ENCODE measurements at regions not wholly inside any gene's neighbourhood (a gene's known extent, or its start where the extent isn't known, plus 50 kb on each side); places are given as distances from the start of the nearest gene placed in this dataset.
"Not testable (repeated sequence)": the region's sequence is repeated elsewhere in the genome, so short reads cannot be mapped to it uniquely, and the experiment has no call there.

DNA sequence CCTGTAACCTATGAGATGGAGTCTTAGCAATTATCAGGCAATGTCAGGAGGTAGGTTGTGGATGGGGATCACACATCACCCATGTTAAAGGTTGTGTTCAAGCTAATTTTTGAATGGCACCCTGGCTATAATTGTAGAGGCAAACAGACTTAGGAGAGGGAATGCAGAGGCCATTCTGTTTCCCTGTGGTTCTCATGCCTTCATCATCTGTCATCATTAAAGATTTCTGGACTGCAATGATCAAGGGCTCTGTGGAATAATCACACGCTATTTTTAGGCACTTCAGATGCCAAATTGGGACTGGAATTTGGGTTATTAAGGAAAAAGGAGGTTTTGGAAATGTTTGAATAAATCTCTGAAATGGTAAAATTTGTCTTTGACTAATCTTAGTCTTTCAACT, 1065.4 kb downstream of the TAF11L14 start:
- no peak for DNase-seq (ENCODE audit: low read depth in 2 of 2)

DNA sequence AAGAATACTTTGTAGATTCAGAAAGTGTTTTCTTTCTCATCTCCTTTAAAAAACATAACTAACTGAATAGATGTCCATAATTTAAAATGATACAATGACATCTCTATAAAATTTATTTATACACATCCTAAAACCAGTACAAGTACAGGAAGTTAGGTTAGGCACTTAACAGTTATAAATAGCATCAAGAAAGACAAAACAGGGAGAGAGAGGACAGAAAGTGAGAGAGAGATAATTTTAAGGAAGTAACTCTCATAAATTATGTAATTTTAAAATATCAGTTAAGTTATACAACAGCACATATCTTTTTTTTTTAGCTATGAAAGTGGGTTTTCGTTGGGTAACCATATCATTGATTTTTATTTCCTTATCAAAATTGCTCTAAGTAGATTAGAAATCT, 1068.6 kb downstream of the TAF11L14 start:
- DNase-seq (ENCODE audit: low read depth in 2 of 2): no peak

DNA sequence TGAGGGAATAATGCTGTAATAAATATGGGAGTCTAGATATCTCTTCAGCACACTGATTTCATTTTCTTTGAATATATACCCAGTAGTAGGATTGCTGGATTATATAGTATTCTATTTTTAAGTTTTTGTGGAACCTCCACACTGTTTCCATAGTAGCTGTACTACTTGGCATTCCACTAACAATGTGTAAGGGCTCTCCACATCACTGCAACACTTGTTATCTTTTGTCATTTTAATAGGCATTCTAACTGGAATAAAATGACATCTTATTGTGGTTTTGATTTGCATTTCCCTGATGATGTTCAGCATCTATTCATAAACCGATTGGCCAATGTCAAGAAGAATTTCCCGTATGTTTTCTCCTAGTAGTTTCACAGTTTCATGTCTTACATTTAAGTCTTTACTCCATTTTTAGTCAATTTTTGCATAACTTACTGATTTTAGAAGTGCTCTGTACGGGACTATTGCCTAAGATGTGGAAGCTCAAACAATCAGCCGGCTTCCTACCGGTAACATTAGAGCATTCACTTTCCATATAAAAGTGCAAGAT, 1078.8 kb downstream of the TAF11L14 start:
- no peak for DNase-seq (ENCODE audit: low read depth in 2 of 2)

DNA sequence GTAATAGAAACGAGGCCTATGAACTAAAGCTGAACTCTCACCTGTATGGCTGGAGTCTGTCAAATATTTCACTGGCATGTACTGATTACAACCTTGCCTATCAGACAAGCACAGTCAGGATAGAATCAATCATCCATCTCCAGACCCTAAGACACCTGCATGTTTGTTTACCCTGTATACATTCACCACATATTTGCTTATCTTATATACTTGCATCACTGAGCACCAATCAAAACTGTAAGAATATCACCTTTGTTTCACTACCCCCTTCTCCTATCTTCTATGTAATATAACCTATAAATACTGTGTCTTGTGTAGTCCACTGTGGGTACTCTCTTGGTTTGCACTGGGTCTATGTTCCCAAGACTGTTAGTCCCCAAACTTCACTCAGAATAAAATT, 1085.7 kb downstream of the TAF11L14 start:
- DNase-seq (ENCODE audit: low read depth in 2 of 2): no peak

DNA sequence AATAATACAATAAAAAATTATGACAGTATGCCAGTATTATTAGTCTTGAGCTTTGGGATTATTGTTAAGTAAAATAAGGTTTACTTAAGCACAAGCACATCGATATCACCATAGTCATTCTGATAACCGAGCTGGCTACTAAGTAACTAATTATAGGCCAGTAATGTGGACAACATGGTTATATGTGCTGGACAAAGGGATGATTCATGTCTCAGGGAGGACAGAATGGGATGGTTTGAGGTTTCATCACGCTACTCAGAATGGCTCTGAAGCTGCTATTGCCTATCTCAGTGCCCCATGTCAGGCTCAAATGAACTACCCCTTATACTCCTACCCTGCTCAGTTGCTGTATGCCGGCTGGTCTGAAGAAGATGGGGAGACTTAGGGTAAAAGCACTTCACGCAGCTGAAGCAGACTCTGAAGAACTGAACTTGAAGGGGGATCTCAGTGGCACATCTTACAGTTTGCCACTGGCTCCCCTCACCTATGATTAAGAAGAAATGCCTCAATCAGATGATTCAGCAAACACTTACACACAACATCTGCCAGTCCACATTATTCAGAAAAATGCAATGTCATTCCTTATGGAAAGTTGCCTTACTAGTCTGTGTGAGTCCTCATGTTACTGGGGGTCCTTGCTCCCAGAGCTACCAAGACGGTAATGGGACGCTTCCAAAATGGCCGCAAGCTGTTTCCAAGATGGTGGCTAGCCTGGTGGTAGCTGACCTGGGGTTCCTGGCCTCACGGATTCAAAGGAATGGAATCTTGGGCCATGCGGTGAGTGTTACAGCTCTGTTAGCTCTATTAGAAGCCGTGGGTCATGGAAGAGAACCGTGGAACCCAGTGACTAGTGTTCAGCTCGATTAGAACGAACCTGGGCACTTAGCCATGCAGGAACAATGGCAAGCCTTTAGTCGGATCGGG, 1098.6 kb downstream of the TAF11L14 start:
- DNase-seq (ENCODE audit: low read depth in 2 of 2): no peak

DNA sequence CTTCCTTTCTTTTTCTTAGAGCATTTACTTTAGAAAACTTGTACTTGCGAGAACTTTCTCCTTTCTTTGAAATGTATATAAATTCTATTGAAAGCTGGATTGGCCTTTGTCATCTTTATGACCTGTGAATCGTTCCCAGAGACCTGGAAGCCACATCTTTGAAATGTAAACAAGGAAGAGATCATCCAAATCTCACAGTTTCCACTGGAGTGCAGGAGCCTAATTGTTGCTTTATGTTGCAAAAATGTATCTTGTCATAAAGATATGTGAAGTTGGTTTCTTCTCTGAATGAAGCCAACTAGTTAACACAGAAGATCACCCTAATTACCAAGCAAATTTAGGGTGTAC, 1101.8 kb downstream of the TAF11L14 start:
- no peak for DNase-seq (ENCODE audit: low read depth in 2 of 2)

DNA sequence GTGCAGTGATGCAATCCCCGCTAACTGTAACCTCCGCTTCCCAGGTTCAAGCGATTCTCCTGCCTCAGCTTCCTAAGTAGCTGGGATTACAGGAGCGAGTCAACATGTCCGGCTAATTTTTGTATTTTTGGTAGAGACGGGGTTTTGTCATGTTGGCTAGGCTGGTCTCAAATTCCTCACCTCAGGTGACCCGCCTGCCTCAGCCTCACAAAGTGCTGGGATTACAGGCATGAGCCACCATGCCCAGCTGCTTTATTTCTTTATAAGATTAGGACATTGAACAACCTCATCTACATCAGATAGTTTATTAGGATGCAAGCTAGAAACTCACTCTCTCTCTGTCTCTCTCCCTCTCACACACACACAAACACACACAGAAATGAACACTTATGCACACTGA, 1102.5 kb downstream of the TAF11L14 start:
- not testable (repeated sequence) for DNase-seq (ENCODE audit: low read depth in 2 of 2)

DNA sequence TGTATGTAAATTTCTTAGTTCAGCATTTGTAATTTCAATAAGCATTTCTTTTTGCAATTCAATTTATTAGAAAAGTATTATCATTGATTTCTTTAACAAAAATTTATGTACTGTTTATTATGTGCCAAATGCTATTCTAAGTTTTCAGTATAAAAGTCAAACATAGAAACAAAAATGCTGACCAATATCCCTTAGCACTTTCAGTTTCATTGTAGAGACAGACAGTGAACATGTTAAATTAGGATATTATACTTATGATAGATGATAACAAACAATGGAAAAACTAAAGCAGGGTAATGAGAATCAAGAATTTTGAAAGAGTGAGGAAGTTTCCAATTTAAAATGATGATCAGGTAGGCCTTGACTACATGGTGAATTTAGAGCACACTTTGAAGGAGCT, 1106.0 kb downstream of the TAF11L14 start:
- DNase-seq (ENCODE audit: low read depth in 2 of 2): no peak

DNA sequence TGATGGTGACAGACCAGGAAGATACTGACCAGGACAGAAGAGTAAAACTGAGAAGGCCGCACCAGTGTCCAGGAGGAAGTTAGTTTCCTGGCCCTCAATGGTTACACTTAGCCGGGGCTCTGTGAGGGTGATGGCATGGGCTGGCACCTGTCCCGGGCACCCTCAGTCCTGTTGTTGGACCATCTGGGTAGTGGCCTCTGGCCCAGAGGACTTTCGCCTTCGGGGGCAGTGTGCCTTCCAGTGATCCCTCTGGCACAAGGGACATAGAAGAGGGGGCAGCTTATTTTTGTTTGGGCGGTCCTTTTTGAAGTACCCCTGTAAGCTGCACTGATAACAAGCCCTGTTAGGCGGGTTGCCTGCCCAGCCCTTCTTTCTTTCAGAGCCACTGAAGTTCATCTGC, 1108.6 kb downstream of the TAF11L14 start:
- DNase-seq (ENCODE audit: low read depth in 2 of 2): no peak

DNA sequence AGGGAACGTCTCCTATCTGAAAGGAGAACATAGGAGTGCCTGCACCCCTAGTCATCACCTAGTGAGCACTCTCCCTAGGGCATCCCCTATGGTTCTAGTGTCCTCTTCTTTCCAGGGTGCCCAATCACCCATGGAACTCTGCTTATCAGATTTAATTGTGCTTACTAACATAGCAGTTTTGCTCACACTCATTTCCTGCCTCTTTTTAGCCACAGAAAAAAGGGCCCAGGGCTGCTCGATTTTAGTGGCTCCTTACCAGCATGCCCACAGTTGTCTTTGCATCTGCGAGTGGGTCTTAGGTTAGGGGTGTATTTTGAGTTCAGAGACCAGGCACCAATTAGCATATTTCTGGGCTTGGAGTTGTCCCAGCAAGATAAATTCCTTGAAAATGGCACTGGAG, 1110.2 kb downstream of the TAF11L14 start:
- no peak for DNase-seq (ENCODE audit: low read depth in 2 of 2)

DNA sequence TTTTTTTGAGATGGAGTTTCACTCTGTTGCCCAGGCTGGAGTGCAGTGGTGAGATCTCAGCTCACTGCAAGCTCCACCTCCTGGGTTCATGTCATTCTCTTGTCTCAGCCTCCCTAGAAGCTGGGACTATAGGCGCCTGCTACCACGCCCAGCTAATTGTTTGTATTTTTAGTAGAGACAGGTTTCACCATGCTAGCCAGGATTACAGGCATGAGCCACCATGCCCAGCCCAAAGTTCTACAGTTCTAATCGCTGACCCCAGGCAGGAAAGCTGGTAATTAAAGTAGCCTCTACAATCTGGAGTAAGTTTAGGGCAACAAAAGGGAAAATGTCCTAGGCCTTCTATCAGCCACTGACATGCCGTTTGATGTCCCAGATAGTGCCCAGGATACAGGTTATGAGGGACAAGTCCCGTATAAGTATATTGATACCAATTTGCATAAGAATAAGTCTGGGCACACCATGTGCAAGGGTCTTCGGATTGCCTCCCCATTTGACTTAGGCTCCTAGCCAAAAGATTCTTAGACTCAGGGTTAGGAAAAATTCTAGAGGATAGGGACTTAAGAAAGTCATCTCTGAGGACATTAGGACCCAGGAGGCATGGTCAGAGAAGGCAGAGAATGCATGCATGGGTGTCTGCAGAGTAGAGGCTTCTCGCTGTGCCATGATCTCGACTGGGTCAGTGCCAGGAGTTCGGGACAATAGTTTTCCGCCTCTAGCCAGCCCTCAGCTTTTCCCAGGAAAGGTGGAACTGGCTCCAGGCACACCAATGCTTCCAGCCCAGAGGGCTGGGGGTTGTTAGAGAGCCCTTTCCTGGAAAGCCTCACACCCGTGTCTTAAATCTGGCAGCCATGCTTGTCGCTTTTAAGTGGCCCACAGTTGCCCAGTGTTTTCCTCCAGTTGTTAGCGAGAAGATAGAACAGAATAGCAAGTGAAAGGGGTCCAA, 1111.1 kb downstream of the TAF11L14 start:
- DNase-seq (ENCODE audit: low read depth in 2 of 2): no peak

DNA sequence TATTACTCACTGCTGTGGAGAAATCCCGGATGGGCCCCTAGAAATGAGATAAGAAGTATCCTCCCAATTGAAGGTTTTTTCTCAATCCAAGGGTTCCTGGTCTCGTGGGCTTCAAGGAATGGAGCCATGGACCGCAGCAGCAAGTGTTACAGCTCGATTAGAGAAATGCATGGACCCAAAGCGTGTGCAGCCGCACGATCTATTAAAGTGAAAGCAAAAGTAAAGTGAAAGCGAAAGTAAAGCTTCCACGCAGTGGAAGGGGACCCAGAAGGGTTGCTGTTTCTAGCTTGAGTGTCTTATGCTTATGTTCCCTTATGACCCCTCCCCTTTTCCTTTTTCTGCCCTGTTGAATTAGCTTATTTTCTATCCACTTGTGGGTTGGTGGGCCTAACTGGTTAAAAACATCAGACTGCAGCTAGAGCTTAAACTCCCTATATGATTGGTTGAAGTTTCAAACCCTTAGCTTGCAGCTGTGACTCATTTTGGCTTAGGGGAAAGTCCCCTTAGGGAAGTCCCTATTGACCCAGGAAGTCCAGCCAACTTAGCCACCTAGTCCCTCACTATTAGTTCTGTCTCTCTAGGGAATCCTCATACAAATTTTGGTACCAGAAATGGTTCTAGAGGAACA, 1111.8 kb downstream of the TAF11L14 start:
- no peak for DNase-seq (ENCODE audit: low read depth in 2 of 2)

DNA sequence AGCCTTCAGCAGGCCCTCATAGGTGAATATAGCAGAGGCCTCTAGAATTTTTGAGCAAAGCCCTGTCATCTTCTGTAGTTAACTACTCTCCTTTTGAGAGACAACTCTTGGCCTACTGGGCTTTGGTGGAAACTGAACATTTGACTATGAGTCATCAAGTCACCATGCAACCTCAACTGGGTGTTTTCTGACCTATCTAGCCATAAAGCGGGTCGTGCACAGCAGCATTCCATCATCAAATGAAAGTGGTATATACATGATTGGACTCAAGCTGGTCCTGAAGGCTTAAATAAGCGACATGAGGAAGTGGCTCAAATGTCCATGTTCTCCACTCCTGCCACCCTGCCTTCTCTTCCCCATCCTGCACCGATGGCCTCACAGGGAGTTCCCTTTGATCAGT, 1115.5 kb downstream of the TAF11L14 start:
- DNase-seq (ENCODE audit: low read depth in 2 of 2): no peak

DNA sequence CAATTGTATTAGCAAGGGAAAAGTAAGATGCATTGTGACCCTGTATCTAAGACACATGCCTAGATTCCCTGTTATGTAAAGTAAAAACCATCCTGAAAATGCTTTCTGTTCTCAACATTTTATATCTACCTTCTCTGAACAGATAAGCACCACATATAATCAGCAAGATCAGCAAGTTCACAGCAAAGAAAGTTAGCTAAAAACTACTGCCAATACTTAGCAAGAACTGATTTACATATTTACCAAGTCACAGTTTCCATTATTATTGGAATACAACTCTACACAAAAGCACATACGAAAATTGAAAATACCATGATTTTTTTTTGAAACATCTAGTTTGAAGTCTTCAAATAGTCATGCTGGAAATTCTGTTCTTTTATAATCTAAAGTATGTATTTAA, 1118.1 kb downstream of the TAF11L14 start:
- no peak for DNase-seq (ENCODE audit: low read depth in 2 of 2)

DNA sequence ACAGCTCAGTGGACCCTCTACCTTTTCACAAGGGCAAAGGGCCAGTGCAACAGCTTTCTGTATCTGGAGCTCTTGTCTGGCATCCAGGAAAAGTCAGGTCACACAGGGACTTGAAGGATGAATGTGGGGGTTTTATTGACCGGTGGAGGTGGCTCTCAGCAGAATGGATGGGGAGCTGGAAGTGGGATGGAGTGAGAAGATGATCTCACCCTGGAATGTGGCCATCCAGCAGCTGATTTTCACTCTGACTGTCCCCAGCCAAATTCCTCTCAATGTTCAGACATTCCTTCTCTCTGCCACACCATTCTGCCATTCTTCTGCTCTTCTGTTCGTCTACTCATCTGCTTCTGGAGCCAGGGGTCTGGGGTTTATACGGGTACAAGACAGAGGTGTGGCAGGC, 1119.9 kb downstream of the TAF11L14 start:
- DNase-seq (ENCODE audit: low read depth in 2 of 2): no peak

DNA sequence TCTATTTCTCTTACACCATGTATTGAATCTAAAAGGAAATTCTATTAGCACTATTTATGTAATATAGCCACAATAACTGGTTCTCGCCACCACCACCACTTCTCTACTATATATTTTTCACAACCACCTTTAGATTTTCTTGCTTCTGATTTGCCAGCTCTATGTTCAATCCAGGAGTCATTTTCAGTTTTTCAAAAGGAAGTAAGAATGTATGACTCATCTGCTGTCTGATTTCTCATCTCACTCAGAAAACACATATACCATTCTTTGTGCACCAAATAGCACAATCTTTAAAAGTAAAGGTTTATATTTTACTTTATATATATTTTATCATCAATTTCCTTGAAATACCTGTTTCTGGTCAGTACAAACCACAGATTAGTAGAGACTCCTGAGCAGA, 1127.5 kb downstream of the TAF11L14 start:
- no peak for DNase-seq (ENCODE audit: low read depth in 2 of 2)

DNA sequence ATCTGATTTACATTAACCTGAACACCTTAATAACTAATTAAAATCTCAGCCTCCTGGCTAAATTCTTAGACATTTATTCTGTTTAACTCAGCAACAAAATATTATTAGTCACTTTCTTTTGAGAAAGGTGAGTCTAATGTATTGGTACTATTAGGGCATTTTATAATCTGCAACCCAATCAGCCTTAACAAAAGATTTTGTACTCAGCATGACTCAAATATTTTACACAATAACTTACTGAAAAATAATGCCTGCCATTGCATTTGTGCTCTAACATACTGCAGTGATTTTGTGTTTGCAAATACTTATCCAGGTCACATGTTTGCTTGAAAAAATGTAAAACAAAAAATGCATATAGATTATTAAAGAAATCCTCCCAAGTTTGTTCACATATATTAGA, 1129.9 kb downstream of the TAF11L14 start:
- DNase-seq (ENCODE audit: low read depth in 2 of 2): no peak

DNA sequence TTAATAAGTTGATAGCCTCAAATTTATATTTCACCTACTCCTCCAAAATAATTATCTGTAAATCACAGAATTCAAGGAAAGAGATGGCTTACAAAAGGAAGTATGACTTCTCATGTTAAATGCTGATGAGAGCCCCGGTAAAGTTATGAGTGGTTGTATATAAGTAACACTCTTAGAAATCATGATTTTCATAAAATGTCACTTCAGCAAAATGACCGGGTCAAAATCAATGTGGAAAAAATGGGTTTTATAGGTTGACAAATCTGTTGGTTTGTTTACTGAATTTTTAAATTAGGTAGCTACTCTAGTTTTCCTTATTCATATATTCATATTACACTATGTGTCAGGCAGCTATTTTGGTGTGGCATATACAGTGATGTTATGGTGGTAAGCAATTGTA, 1131.0 kb downstream of the TAF11L14 start:
- no peak for DNase-seq (ENCODE audit: low read depth in 2 of 2)

DNA sequence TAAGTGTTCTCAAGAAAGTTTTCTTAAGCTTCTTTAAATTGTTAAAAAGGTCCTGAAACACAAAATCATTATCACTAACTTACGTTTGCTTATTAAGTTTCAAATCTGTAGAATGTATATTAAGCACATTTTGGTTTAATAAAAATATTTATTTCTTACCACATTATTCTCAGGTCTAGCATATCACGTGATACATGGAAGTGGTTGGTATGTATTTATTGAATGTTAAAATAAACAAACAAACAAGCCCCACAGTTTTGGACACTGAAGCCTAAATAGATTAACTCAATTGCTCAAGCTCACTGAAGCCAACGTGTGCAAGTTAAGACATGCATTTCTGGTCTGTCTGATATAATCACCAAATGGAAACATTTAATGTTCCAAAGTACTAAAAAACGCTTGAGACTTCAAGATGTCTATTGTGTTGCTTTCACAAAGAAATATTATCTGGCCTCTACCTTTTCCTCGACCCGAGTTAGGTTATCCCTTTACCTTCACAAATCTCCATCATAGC, 1136.9 kb downstream of the TAF11L14 start:
- DNase-seq (ENCODE audit: low read depth in 2 of 2): no peak

DNA sequence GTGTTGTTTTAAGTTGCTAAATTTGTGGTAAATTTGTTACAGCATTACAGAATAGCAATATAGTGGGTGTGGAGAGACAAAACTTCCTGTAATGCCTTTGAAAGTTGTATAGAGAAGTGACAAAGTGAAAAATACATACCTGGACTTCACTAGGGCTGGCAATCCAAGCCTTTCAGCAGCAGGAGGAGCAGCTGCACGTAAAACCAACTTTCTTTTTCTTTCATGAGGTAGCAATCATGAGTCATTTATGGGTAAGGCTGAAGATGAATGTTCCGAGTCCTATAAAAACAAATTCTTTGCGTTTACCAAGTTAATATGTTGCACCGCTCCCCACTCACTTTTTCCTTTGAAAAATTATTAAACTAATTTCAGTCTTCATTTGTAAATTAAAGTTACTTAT, 1138.2 kb downstream of the TAF11L14 start:
- no peak for DNase-seq (ENCODE audit: low read depth in 2 of 2)

DNA sequence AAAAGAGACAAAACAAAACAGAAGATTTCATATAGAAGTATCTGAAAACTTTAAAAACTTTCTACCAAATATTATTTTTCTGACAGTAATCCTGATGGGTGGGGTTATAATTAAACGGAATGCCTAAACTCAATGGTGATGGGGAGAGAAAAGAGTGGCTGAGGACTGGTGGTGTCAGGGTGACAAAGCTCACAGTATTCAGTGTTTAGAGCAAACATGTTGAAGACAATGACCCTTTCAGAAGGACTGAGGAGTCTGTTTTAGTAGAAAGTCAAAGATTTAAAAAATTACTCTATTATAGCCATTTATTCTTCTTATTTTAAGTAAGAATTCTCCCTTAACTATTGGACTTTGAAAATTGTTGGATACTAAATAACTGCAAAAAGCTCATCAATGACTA, 1144.0 kb downstream of the TAF11L14 start:
- DNase-seq (ENCODE audit: low read depth in 2 of 2): no peak

Measured in fibroblast of skin of left biceps (primary cell).